ENCODE measurements at regions not wholly inside any gene's neighbourhood (a gene's known extent, or its start where the extent isn't known, plus 50 kb on each side); places are given as distances from the start of the nearest gene placed in this dataset.

DNA sequence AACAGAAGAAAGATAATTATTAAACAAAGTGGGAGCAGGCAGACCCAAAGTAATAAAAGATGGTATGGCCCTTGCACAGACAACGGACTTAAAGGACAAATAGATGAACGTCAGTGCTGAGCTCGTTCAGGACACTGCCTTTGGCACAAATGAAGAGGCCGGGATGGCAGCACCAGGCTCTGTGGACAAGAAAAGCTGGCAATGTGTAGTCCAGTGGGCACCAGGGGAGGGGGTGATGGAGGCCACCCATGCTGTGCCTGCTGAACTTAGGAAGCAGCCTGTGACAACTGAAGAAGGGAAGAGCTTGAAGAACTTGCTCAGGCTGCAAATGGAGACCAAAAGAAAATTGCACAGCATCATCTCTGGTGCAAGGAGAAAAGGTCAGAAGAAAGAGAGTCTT is 131.0 kb downstream of the ANKRD60 start:
- TF ChIP-seq, protein P1, sequence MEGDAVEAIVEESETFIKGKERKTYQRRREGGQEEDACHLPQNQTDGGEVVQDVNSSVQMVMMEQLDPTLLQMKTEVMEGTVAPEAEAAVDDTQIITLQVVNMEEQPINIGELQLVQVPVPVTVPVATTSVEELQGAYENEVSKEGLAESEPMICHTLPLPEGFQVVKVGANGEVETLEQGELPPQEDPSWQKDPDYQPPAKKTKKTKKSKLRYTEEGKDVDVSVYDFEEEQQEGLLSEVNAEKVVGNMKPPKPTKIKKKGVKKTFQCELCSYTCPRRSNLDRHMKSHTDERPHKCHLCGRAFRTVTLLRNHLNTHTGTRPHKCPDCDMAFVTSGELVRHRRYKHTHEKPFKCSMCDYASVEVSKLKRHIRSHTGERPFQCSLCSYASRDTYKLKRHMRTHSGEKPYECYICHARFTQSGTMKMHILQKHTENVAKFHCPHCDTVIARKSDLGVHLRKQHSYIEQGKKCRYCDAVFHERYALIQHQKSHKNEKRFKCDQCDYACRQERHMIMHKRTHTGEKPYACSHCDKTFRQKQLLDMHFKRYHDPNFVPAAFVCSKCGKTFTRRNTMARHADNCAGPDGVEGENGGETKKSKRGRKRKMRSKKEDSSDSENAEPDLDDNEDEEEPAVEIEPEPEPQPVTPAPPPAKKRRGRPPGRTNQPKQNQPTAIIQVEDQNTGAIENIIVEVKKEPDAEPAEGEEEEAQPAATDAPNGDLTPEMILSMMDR (conservative IDR thresholded peaks at IDR 0.05; ENCODE audit: low read depth in 2 of 2) = no peak
- no peak for TF ChIP-seq EZH2 (IDR thresholded peaks at IDR 0.05; ENCODE audit: low read depth, unreplicated experiment)
- TF ChIP-seq EZH2phosphoT487 (IDR thresholded peaks at IDR 0.05; ENCODE audit: unreplicated experiment) = no peak
- no peak for TF ChIP-seq CREB1 (CRISPR knock-in tag; IDR thresholded peaks at IDR 0.05; ENCODE audit: low read depth)
- TF ChIP-seq, protein P2, sequence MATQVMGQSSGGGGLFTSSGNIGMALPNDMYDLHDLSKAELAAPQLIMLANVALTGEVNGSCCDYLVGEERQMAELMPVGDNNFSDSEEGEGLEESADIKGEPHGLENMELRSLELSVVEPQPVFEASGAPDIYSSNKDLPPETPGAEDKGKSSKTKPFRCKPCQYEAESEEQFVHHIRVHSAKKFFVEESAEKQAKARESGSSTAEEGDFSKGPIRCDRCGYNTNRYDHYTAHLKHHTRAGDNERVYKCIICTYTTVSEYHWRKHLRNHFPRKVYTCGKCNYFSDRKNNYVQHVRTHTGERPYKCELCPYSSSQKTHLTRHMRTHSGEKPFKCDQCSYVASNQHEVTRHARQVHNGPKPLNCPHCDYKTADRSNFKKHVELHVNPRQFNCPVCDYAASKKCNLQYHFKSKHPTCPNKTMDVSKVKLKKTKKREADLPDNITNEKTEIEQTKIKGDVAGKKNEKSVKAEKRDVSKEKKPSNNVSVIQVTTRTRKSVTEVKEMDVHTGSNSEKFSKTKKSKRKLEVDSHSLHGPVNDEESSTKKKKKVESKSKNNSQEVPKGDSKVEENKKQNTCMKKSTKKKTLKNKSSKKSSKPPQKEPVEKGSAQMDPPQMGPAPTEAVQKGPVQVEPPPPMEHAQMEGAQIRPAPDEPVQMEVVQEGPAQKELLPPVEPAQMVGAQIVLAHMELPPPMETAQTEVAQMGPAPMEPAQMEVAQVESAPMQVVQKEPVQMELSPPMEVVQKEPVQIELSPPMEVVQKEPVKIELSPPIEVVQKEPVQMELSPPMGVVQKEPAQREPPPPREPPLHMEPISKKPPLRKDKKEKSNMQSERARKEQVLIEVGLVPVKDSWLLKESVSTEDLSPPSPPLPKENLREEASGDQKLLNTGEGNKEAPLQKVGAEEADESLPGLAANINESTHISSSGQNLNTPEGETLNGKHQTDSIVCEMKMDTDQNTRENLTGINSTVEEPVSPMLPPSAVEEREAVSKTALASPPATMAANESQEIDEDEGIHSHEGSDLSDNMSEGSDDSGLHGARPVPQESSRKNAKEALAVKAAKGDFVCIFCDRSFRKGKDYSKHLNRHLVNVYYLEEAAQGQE (IDR thresholded peaks at IDR 0.05; ENCODE audit: unreplicated experiment) = no peak
- no peak for TF ChIP-seq ZNF331 (CRISPR knock-in tag; IDR thresholded peaks at IDR 0.05; ENCODE audit: low read depth)
- no peak for TF ChIP-seq POLR2AphosphoS5 (IDR thresholded peaks at IDR 0.05; ENCODE audit: low read depth)
- TF ChIP-seq JUNB (IDR thresholded peaks at IDR 0.05; ENCODE audit: unreplicated experiment) = no peak
- no peak for TF ChIP-seq NANOG (IDR thresholded peaks at IDR 0.05; ENCODE audit: borderline replicate concordance)
- TF ChIP-seq, protein P3, sequence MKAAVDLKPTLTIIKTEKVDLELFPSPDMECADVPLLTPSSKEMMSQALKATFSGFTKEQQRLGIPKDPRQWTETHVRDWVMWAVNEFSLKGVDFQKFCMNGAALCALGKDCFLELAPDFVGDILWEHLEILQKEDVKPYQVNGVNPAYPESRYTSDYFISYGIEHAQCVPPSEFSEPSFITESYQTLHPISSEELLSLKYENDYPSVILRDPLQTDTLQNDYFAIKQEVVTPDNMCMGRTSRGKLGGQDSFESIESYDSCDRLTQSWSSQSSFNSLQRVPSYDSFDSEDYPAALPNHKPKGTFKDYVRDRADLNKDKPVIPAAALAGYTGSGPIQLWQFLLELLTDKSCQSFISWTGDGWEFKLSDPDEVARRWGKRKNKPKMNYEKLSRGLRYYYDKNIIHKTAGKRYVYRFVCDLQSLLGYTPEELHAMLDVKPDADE (IDR thresholded peaks at IDR 0.05) = no peak
- no peak for TF ChIP-seq ZNF114 (CRISPR knock-in tag; IDR thresholded peaks at IDR 0.05)
